GM12878 (cell line): ENCODE measurements at regions not wholly inside any gene's neighbourhood (a gene's known extent, or its start where the extent isn't known, plus 50 kb on each side); places are given as distances from the start of the nearest gene placed in this dataset.
A peak's percentile ranks its signal among the peaks of the same experiment; 100 is the strongest.

Experiments
- ATAC-seq: fragments of 200-7000 bp; cut with Tn5 transposase; 3 replicates; pipeline ENCODE4 v1.9.1; 2020; ENCODE audit warnings: mild to moderate bottlenecking, moderate library complexity
- BruUV-seq: library from RNA; stranded (reverse); fragments of 400-500 nt; replicated peaks from 2 replicates; lab custom pipeline; 2021; lab: Mats Ljungman, UMichigan
- CTCF ChIA-PET: fragments of 300-600 bp; sonication (Branson Sonifier 250); formaldehyde crosslinking; extraction: SDS; loops from one replicate; lab custom pipeline; 2021; ENCODE audit warnings: inconsistent platforms; lab: Yijun Ruan, JAX
- POLR2A ChIA-PET: fragments of 350-600 bp; formaldehyde crosslinking; extraction: SDS; loops from one replicate; lab custom pipeline; 2021; ENCODE audit warnings: inconsistent platforms; lab: Charles Lee
- RAD21 ChIA-PET: fragments of 300-600 bp; sonication (Branson Sonifier 250); formaldehyde crosslinking; loops from one replicate; lab custom pipeline; 2023; ENCODE audit warnings: antibody characterized with exemption; ENCODE audit not compliant: unreplicated experiment; lab: Charles Lee
- SMC1A ChIA-PET: fragments of 300-600 bp; sonication (Branson Sonifier 250); formaldehyde crosslinking; loops from one replicate; lab custom pipeline; 2023; ENCODE audit not compliant: unreplicated experiment, uncharacterized antibody; lab: Charles Lee
- DNase-seq: peaks from one replicate; pipeline ENCODE4 v3.0.0-alpha.2; 2011; ENCODE audit warnings: low read depth, low spot score
- FAIRE-seq: peaks from 3 replicates; lab custom pipeline; 2011; peaks lifted over from hg19 to GRCh38; lab: Jason Lieb, UNC
- H2AFZ ChIP-seq: 2 replicates; pipeline ENCODE4 v1.6.0; 2011; ENCODE audit warnings: low read depth, low read length, control low read depth; ENCODE audit not compliant: control insufficient read depth
- H3K27ac ChIP-seq: 2 replicates; pipeline ENCODE4 v1.5.1; 2011; ENCODE audit warnings: control low read depth; ENCODE audit not compliant: control insufficient read depth, insufficient read depth
- H3K27me3 ChIP-seq, 2 experiments: replicated peaks in 1 of 2; 2 replicates each; pipeline versions ENCODE4 v1.6.0 to v1.6.1; 2011; ENCODE audit warnings: low read length in 1 of 2; ENCODE audit not compliant: control insufficient read depth in 2 of 2, insufficient read depth in 2 of 2
- H3K36me3 ChIP-seq, 2 experiments: 2 replicates each; pipeline ENCODE4 v1.5.1; 2011; ENCODE audit warnings: low read length in 1 of 2; ENCODE audit not compliant: control insufficient read depth in 2 of 2, insufficient read depth in 2 of 2
- H3K4me1 ChIP-seq: 2 replicates; pipeline ENCODE4 v1.6.1; 2011; ENCODE audit warnings: mild to moderate bottlenecking, low read length, moderate library complexity, mixed read lengths; ENCODE audit not compliant: control insufficient read depth, insufficient read depth
- H3K4me2 ChIP-seq: 2 replicates; pipeline ENCODE4 v1.6.0; 2011; ENCODE audit warnings: control low read depth; ENCODE audit not compliant: control insufficient read depth, insufficient read depth
- H3K4me3 ChIP-seq: fragments of 200-600 bp; sonication (generic); 2 replicates; pipeline ENCODE4 v1.5.1; 2016
- H3K79me2 ChIP-seq: 2 replicates; pipeline ENCODE4 v1.6.0; 2011; ENCODE audit warnings: low read length; ENCODE audit not compliant: control insufficient read depth, insufficient read depth
- H3K9ac ChIP-seq: 2 replicates; pipeline ENCODE4 v1.8.0; 2011; ENCODE audit warnings: low read length, control low read depth, mixed read lengths; ENCODE audit not compliant: control insufficient read depth, insufficient read depth
- H3K9me3 ChIP-seq: replicated peaks from 3 replicates; pipeline ENCODE4 v1.5.1; 2011; ENCODE audit warnings: mild to moderate bottlenecking, low read length; ENCODE audit not compliant: control insufficient read depth, insufficient read depth
- H4K20me1 ChIP-seq: 2 replicates; pipeline ENCODE4 v1.6.0; 2011; ENCODE audit not compliant: control insufficient read depth, insufficient read depth
- CREB1 ChIP-seq: IDR thresholded peaks from 2 replicates; pipeline ENCODE4 v1.6.1; 2012; ENCODE audit warnings: low read depth, mild to moderate bottlenecking, inconsistent platforms
- EP300 ChIP-seq, 2 experiments: fragments of 150-350 bp in 1 of 2; IDR thresholded peaks; 2 replicates each; pipeline ENCODE4 v1.6.1; 2011 to 2012; ENCODE audit warnings: low read depth in 2 of 2, low read length in 2 of 2, borderline replicate concordance in 1 of 2, improper control_type of control experiment in 1 of 2, inconsistent platforms in 1 of 2; ENCODE audit not compliant: control insufficient read depth in 1 of 2
- IKZF2 ChIP-seq, 2 experiments: fragments of 450-650 bp; IDR thresholded peaks; 2 replicates each; pipeline ENCODE4 v1.6.1; 2017; ENCODE audit warnings: mild to moderate bottlenecking in 2 of 2, moderate library complexity in 2 of 2
- NR2C1 ChIP-seq: fragments of 450-650 bp; IDR thresholded peaks from 2 replicates; pipeline ENCODE4 v1.6.1; 2017; ENCODE audit warnings: antibody characterized with exemption, mild to moderate bottlenecking, moderate library complexity
- NR2F1 ChIP-seq: fragments of 450-650 bp; conservative IDR thresholded peaks from 2 replicates; pipeline ENCODE4 v1.6.1; 2017; ENCODE audit warnings: mild to moderate bottlenecking
- POLR2AphosphoS5 ChIP-seq: IDR thresholded peaks from 2 replicates; pipeline ENCODE4 v1.6.1; 2011; ENCODE audit warnings: mild to moderate bottlenecking, low read length, inconsistent platforms
- SUZ12 ChIP-seq: fragments of 200-600 bp; sonication (generic); IDR thresholded peaks from one replicate; pipeline ENCODE4 v1.6.1; 2018; ENCODE audit warnings: antibody characterized with exemption, mild to moderate bottlenecking; ENCODE audit not compliant: unreplicated experiment
- ZNF384 ChIP-seq: IDR thresholded peaks from 2 replicates; pipeline ENCODE4 v1.6.1; 2012; ENCODE audit warnings: low read depth, mild to moderate bottlenecking, low read length, improper control_type of control experiment, borderline replicate concordance
- WGBS: methylation state at CpG from one replicate; pipeline ENCODE4 v1.1.6; 2016; ENCODE audit warnings: low lambda C conversion rate; ENCODE audit not compliant: insufficient replicate concordance, insufficient coverage; ENCODE audit errors: missing lambda C conversion rate; 5-methylcytosine and 5-hydroxymethylcytosine counted together
- in situ Hi-C: fragments of 300-500 bp; cut with MboI; formaldehyde crosslinking; loops from 9 replicates; pipeline ENCODE4 v1.14.3; 2018; ENCODE audit warnings: mixed read lengths
- intact Hi-C: fragments of 100-400 bp; cut with micrococcal nuclease; formaldehyde crosslinking; loops from one replicate; pipeline ENCODE4 v1.14.2; 2022; ENCODE audit not compliant: unreplicated experiment
- TF ChIP-seq, protein P1 (sequence below): fragments of 450-650 bp; IDR thresholded peaks from 2 replicates; pipeline ENCODE4 v1.6.1; 2016; ENCODE audit warnings: mild to moderate bottlenecking
- TF ChIP-seq, protein P2 (sequence below): fragments of 450-650 bp; IDR thresholded peaks from 2 replicates; pipeline ENCODE4 v1.6.1; 2017; ENCODE audit warnings: mild to moderate bottlenecking

DNA sequence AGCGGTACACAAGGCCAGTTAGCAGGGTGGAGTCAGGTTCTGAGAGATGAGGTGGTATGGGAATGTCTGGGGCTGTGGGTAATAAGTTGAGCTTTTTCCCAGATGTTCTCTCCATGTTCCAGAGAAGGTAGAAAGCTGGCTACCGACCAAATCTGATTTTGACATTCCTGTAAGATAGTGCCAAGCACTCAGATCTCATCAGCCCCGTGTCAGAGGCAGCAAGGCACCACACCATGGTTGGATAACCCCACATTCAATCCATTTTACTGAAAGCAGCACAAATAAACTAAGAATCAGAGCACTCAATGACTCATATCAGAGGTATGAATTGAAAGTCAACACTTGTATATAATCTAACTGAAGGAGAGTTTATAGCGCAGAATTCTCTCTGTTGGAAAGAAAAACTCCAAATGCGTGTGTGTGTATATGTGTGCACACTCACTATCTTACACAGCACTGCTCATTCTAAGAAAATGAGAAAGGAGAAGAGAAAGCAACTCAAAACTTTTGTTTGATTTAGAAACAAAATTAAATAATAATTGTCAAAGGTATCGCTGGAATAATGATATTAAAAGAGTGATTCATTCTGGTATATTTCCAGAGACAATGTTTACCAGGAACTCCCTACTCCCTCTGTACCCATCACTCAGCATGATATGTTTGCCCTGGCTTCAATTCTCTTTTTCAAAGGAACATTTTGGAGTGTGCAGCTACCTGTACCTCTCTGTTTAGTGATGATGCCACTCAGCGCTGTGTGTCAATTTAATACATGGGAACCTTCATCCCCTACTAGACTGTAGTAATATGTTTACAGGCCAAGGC, 375.1 kb upstream of the ID2 start (continued):
- no peak for TF ChIP-seq NR2C1
- TF ChIP-seq CREB1, result peak; percentile 15; the same call in 1 of the 2 replicates
- no peak for TF ChIP-seq NR2F1
- no peak for TF ChIP-seq SUZ12

DNA sequence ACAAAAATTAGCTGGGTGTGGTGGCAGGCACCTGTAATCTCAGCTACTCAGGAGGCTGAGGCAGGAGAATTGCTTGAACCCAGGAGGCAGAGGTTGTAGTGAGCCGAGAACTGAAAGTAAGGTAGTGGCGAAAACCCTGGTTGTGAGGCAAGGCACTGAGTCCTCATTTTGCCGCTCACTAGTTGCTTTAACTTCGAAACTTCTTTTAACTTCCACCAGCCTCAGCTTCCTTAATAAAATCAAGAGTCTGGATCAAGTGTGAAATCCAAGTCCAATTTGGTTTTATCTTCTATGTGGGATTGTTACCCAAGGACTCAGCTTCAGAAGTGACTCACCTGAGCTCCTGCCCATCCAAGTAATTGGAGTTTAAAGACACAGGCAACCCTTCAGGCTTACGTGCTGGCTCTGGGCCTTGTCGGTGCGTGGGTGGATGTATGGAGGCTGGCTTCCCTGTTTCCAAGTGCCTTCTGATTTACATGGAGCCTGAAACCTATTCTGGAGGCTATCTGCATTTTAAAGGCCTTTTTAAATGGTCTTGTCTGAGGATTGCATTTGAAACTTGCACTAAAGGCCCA, 374.2 kb upstream of the ID2 start:
- 76% methylated on average over 6 of the region's 7 CpGs for WGBS
- Histone ChIP-seq H3K27ac (no peak overlapping the region), H2AFZ (no peak overlapping the region), H3K4me2 (no peak overlapping the region), H3K27me3 (no peaks in the 10 kb centered on the region), H3K9me3 (no peaks in the 10 kb centered on the region), H3K9ac (no peak overlapping the region), H3K4me1 (peaks cover 80% of the 10 kb centered on the region), H3K79me2 (no peaks in the 10 kb centered on the region), H4K20me1 (no peaks in the 10 kb centered on the region), H3K4me3 (no peak overlapping the region), H3K36me3 (no peaks in the 10 kb centered on the region)
- intact Hi-C loops (loop anchor here (10.0 kb wide), 2 partner anchors 297 to 483 kb away; no protein-coding TSS in a partner anchor), in situ Hi-C loops (no loop called here)
- ATAC-seq, result no peak
- ChIA-PET RAD21 (interaction anchor here (1.3 to 2.5 kb wide), 3 partner anchors 11 to 113 kb away, joined by 3 to 9 read pairs (median 5); no protein-coding TSS in a partner anchor), POLR2A (no interaction called here), CTCF (interaction anchor here (1.4 kb wide), 1 partner anchor 880 kb away, joined by 3 read pairs; no protein-coding TSS in a partner anchor), SMC1A (interaction anchor here (0.7 to 16.5 kb wide), 8 partner anchors 8 to 582 kb away, joined by 3 to 352 read pairs (median 3); no protein-coding TSS in a partner anchor)
- no peak for FAIRE-seq
- no peak for DNase-seq
- TF ChIP-seq, protein P1, sequence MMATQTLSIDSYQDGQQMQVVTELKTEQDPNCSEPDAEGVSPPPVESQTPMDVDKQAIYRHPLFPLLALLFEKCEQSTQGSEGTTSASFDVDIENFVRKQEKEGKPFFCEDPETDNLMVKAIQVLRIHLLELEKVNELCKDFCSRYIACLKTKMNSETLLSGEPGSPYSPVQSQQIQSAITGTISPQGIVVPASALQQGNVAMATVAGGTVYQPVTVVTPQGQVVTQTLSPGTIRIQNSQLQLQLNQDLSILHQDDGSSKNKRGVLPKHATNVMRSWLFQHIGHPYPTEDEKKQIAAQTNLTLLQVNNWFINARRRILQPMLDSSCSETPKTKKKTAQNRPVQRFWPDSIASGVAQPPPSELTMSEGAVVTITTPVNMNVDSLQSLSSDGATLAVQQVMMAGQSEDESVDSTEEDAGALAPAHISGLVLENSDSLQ, result no peak
- TF ChIP-seq POLR2AphosphoS5 (no peak), EP300 (IDR thresholded peaks at IDR 0.05; ENCODE audit: borderline replicate concordance in 1 of 2, control insufficient read depth in 1 of 2, low read depth in 2 of 2, low read length in 2 of 2) (no peak), ZNF384 (no peak), NR2F1 (no peak), IKZF2 (IDR thresholded peaks at IDR 0.05) (no peak)
- TF ChIP-seq, protein P2, sequence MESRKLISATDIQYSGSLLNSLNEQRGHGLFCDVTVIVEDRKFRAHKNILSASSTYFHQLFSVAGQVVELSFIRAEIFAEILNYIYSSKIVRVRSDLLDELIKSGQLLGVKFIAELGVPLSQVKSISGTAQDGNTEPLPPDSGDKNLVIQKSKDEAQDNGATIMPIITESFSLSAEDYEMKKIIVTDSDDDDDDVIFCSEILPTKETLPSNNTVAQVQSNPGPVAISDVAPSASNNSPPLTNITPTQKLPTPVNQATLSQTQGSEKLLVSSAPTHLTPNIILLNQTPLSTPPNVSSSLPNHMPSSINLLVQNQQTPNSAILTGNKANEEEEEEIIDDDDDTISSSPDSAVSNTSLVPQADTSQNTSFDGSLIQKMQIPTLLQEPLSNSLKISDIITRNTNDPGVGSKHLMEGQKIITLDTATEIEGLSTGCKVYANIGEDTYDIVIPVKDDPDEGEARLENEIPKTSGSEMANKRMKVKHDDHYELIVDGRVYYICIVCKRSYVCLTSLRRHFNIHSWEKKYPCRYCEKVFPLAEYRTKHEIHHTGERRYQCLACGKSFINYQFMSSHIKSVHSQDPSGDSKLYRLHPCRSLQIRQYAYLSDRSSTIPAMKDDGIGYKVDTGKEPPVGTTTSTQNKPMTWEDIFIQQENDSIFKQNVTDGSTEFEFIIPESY, result no peak
- no TSS peak for BruUV-seq
